ENCODE measurements at regions not wholly inside any gene's neighbourhood (a gene's known extent, or its start where the extent isn't known, plus 50 kb on each side); places are given as distances from the start of the nearest gene placed in this dataset.

- TF ChIP-seq, protein P1, sequence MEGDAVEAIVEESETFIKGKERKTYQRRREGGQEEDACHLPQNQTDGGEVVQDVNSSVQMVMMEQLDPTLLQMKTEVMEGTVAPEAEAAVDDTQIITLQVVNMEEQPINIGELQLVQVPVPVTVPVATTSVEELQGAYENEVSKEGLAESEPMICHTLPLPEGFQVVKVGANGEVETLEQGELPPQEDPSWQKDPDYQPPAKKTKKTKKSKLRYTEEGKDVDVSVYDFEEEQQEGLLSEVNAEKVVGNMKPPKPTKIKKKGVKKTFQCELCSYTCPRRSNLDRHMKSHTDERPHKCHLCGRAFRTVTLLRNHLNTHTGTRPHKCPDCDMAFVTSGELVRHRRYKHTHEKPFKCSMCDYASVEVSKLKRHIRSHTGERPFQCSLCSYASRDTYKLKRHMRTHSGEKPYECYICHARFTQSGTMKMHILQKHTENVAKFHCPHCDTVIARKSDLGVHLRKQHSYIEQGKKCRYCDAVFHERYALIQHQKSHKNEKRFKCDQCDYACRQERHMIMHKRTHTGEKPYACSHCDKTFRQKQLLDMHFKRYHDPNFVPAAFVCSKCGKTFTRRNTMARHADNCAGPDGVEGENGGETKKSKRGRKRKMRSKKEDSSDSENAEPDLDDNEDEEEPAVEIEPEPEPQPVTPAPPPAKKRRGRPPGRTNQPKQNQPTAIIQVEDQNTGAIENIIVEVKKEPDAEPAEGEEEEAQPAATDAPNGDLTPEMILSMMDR (IDR thresholded peaks at IDR 0.05), result no peak
- Histone ChIP-seq H3K4me1 (no peaks in the 10 kb centered on the region), H3K9me3 (no peaks in the 10 kb centered on the region), H3K36me3 (no peaks in the 10 kb centered on the region), H3K27me3 (ENCODE audit: low read depth) (no peaks in the 10 kb centered on the region), H3K27ac (no peak overlapping the region), H3K4me3 (no peak overlapping the region)
- ATAC-seq (no peak), DNase-seq (no peak)
- intact Hi-C loops (cut with DNase I), result no loop called here
Measured at GRCh38 chr18:40075616-40076015, 1879.4 kb upstream of the PIK3C3 start.

- no peak for ATAC-seq
- DNase-seq, result no peak
- H3K36me3 ChIP-seq, result no peaks in the 10 kb centered on the region
- intact Hi-C loops (cut with DNase I), result no loop called here
- H3K4me1 ChIP-seq, result no peaks in the 10 kb centered on the region
- TF ChIP-seq, protein P1 (IDR thresholded peaks at IDR 0.05), result no peak
- no peaks in the 10 kb centered on the region for H3K9me3 ChIP-seq
- no peaks in the 10 kb centered on the region for H3K27me3 ChIP-seq (ENCODE audit: low read depth)
- H3K27ac ChIP-seq, result no peak overlapping the region
- no peak overlapping the region for H3K4me3 ChIP-seq
Measured at GRCh38 chr18:40072761-40073160, 1882.3 kb upstream of the PIK3C3 start.

- no peaks in the 10 kb centered on the region for H3K4me1 ChIP-seq
- intact Hi-C loops (cut with DNase I), result no loop called here
Measured at GRCh38 chr18:40066368-40066767, 1888.7 kb upstream of the PIK3C3 start.

GRCh38 chr18:40063488-40063887, 1891.5 kb upstream of the PIK3C3 start:
- DNase-seq (no peak), ATAC-seq (no peak)
- intact Hi-C loops (cut with DNase I), result no loop called here
- no peaks in the 10 kb centered on the region for H3K27me3 ChIP-seq (ENCODE audit: low read depth)
- H3K9me3 ChIP-seq, result no peaks in the 10 kb centered on the region
- H3K36me3 ChIP-seq, result no peaks in the 10 kb centered on the region
- no peak overlapping the region for H3K4me3 ChIP-seq
- H3K27ac ChIP-seq, result no peak overlapping the region
- no peaks in the 10 kb centered on the region for H3K4me1 ChIP-seq
- TF ChIP-seq, protein P1 (IDR thresholded peaks at IDR 0.05), result no peak

More at GRCh38 chr18:40066368-40066767, 1888.7 kb upstream of the PIK3C3 start:
- no peaks in the 10 kb centered on the region for H3K36me3 ChIP-seq
- DNase-seq (no peak), ATAC-seq (no peak)
- H3K27me3 ChIP-seq (ENCODE audit: low read depth), result no peaks in the 10 kb centered on the region
- no peak overlapping the region for H3K27ac ChIP-seq
- TF ChIP-seq, protein P1 (IDR thresholded peaks at IDR 0.05), result no peak
- H3K9me3 ChIP-seq, result no peaks in the 10 kb centered on the region
- no peak overlapping the region for H3K4me3 ChIP-seq

DNA sequence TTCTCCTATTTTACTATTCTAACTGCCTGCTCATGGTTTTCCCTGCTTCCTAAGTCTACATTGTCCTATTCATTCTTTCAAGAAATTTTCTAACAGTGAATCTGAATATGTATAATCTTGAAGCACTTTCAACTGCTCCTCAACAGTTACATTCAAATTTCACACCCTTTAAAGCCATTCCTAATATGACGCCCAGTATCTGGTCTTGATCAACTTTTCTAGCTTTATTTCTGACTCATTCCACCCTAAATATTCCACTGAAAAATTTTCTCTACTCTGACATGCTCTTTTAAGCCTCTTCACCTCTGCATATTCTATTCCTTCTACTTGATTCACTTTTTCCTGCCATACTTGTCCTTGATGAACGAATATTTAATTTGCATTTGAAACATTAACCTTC, 1893.9 kb upstream of the PIK3C3 start:
- no peaks in the 10 kb centered on the region for H3K4me1 ChIP-seq
- intact Hi-C loops (cut with DNase I), result no loop called here
- no peak for ATAC-seq
- no peaks in the 10 kb centered on the region for H3K36me3 ChIP-seq
- H3K4me3 ChIP-seq, result no peak overlapping the region
- H3K27me3 ChIP-seq (ENCODE audit: low read depth), result no peaks in the 10 kb centered on the region
- DNase-seq, result no peak
- H3K9me3 ChIP-seq, result no peaks in the 10 kb centered on the region
- TF ChIP-seq, protein P1 (IDR thresholded peaks at IDR 0.05), result no peak
- H3K27ac ChIP-seq, result no peak overlapping the region

DNA sequence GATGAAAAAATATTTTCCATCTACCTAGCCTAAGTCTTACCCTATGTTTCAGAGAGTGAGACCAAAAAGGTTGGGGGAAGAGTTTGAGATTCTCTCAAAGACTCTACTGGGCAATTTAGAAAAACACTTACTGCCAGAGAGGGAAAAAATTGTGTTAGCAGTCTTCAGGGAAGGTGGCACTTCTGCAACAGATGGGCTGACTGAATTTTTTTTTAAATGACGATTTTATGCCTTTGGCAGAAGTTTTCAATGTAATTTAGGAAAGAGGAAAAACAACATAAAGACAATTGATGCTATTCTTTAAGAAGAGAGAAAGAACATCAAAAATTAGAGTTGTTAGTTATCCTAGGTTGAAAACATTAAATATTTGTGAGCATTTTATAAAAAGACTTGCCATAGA, 1894.5 kb upstream of the PIK3C3 start:
- Histone ChIP-seq H3K36me3 (no peaks in the 10 kb centered on the region), H3K4me1 (no peaks in the 10 kb centered on the region), H3K9me3 (no peaks in the 10 kb centered on the region), H3K27ac (no peak overlapping the region), H3K4me3 (no peak overlapping the region), H3K27me3 (ENCODE audit: low read depth) (no peaks in the 10 kb centered on the region)
- TF ChIP-seq, protein P1 (IDR thresholded peaks at IDR 0.05), result no peak
- ATAC-seq, result no peak
- intact Hi-C loops (cut with DNase I), result no loop called here
- DNase-seq, result no peak
